ENCODE measurements at regions not wholly inside any gene's neighbourhood (a gene's known extent, or its start where the extent isn't known, plus 50 kb on each side); places are given as distances from the start of the nearest gene placed in this dataset.
A peak's percentile ranks its signal among the peaks of the same experiment; 100 is the strongest.

- no peak for TF ChIP-seq CTCF (IDR thresholded peaks at IDR 0.05; ENCODE audit: insufficient read depth, low read depth, low read length, missing control alignments)
- no peak overlapping the region for H3K4me3 ChIP-seq (ENCODE audit: low read length)
- DNase-seq (ENCODE audit: low read depth): no peak
These were observed 306.3 kb upstream of the FLRT2 start for GRCh38 chr14:85223667-85224066.

GRCh38 chr14:85224241-85224640 is 305.7 kb upstream of the FLRT2 start:
- no peak for DNase-seq (ENCODE audit: low read depth)
- no peak overlapping the region for H3K4me3 ChIP-seq (ENCODE audit: low read length)
- no peak for TF ChIP-seq CTCF (IDR thresholded peaks at IDR 0.05; ENCODE audit: insufficient read depth, low read depth, low read length, missing control alignments)

- DNase-seq (ENCODE audit: low read depth): peak; percentile 88
- H3K4me3 ChIP-seq (ENCODE audit: low read length): no peak overlapping the region
- no peak for TF ChIP-seq CTCF (IDR thresholded peaks at IDR 0.05; ENCODE audit: insufficient read depth, low read depth, low read length, missing control alignments)
These were observed 296.2 kb upstream of the FLRT2 start for GRCh38 chr14:85233756-85234155.

GRCh38 chr14:85234156-85235025 is 295.6 kb upstream of the FLRT2 start:
- no peak for TF ChIP-seq CTCF (IDR thresholded peaks at IDR 0.05; ENCODE audit: insufficient read depth, low read depth, low read length, missing control alignments)
- peak; percentile 91 for DNase-seq (ENCODE audit: low read depth)
- H3K4me3 ChIP-seq (ENCODE audit: low read length): no peak overlapping the region

GRCh38 chr14:85235868-85236267 is 294.1 kb upstream of the FLRT2 start:
- no peak overlapping the region for H3K4me3 ChIP-seq (ENCODE audit: low read length)
- no peak for TF ChIP-seq CTCF (IDR thresholded peaks at IDR 0.05; ENCODE audit: insufficient read depth, low read depth, low read length, missing control alignments)
- no peak for DNase-seq (ENCODE audit: low read depth)

- no peak for DNase-seq (ENCODE audit: low read depth)
- H3K4me3 ChIP-seq (ENCODE audit: low read length): no peak overlapping the region
- no peak for TF ChIP-seq CTCF (IDR thresholded peaks at IDR 0.05; ENCODE audit: insufficient read depth, low read depth, low read length, missing control alignments)
These were observed 293.6 kb upstream of the FLRT2 start for GRCh38 chr14:85236296-85236695.

- peak; percentile 22 for DNase-seq (ENCODE audit: low read depth)
- TF ChIP-seq CTCF (IDR thresholded peaks at IDR 0.05; ENCODE audit: insufficient read depth, low read depth, low read length, missing control alignments): no peak
- no peak overlapping the region for H3K4me3 ChIP-seq (ENCODE audit: low read length)
These were observed 290.2 kb upstream of the FLRT2 start for GRCh38 chr14:85239791-85240190.
